GM19025 (cell line): ENCODE measurements at regions not wholly inside any gene's neighbourhood (a gene's known extent, or its start where the extent isn't known, plus 50 kb on each side); places are given as distances from the start of the nearest gene placed in this dataset.

Source experiments
- ATAC-seq: cut with Tn5 transposase; IDR thresholded peaks from one replicate; pipeline ENCODE4 v1.9.1; 2021; ENCODE audit warnings: mild to moderate bottlenecking, low read depth, moderate library complexity; ENCODE audit not compliant: unreplicated experiment

GRCh38 chr9:82208741-82209450 is 220.3 kb downstream of the SPATA31D1 start:
- ATAC-seq: no peak

- ATAC-seq: no peak
Measured at GRCh38 chr9:82209797-82210470, 221.4 kb downstream of the SPATA31D1 start.

- ATAC-seq: no peak
Measured at GRCh38 chr9:82212885-82213284, 224.3 kb downstream of the SPATA31D1 start.

- ATAC-seq: no peak
Measured at GRCh38 chr9:82216435-82216834, 227.9 kb downstream of the SPATA31D1 start.

DNA sequence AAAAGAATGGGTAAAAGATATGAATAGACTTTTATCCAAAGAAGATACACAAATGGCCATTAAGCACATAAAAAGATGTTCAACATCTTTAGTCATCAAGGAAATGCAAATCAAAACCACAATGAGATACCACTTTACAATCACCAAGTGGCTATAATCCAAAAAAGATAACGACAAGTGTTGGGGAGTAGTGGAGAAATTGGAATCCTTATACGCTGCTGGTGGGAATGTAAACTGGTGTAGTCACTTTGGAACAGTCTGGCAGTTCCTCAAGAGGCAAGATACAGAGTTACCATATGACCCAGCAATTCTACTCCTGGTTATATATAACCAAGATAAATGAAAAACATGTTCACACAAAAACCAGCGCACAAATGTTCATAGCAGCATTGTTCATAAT is 234.9 kb downstream of the SPATA31D1 start:
- ATAC-seq: no peak

DNA sequence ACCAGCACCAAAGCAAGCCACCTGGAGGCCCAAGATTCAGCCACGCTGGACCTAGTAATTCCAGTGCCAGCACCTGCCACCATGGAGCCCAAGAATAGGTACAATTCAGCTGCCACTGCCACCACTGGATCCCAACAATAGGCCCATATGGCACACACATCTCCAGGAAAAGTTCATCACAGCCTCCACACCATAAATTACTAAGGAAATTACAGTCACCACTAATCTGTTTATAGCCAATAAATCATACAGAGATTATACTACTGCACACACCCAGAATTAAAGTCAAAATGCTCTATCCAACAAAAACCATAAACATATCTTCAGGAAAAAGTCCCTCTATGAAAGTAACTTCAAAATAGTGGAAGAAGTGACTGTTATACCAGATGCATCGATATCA is 242.8 kb downstream of the SPATA31D1 start:
- ATAC-seq: no peak

DNA sequence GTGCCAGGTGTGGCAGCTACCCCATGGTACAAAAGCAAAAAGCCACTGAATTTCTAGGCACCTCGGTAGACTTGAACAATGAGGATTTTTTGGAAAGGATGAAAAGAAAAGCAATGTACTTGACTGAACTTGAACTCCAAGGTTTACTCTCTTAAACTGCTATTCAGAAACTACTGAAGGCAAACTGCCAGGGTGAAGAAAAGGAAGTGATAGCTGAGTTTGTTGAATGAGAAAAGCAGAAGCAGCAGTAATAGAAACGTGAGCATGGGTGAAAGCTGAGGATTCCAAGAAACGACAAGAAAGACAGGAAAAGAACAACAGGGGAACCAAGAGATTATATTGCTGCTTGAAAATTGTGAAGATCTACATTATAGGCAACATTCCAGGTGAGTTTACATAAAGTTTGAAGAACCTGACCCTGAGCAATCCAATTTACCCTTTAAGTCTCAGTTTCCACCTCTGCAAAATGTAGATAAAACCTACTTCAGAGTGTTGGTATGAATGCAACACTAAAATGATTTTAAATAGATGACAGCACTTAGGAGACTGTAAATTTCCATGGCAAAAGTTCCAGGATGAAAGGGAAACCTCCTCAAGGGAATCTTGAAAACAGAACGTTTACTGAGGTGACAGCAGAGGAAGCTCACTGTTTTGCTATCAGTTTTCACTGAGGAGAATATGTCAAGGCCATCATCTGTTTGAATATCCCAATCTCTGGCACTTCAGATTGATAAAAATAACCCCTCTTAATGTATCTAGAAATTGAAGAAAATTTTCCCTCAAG is 245.8 kb downstream of the SPATA31D1 start:
- ATAC-seq: no peak

DNA sequence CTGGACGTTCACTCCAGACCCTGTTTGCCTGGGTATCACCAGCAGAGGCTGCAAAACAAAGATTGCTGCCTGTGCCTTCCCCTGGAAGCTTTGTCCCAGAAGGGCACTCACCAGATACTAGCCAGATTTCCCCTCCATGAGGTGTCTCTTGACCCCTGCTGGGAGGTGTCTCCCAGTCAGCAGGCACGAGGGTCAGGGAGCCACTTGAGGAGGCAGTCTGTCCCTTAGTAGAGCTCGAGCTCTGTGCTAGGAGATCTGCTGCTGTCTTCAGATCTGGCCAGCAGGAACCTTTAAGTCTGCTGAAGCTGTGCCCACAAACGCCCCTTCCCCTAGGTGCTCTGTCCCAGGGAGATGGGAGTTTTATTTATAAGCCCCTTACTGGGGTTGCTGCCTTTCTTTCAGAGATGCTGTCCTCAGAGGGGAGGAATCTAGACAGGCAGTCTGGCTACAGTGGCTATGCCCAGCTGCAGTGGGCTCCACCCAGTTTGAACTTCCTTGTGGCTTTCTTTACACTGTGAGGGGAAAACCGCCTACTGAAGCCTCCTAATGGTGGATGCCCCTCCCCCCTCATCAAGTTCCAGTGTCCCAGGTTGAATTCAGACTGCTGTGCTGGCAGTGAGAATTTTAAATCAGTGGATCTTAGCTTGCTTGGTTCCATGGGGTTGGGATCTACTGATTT is 253.9 kb downstream of the SPATA31D1 start:
- no peak for ATAC-seq

DNA sequence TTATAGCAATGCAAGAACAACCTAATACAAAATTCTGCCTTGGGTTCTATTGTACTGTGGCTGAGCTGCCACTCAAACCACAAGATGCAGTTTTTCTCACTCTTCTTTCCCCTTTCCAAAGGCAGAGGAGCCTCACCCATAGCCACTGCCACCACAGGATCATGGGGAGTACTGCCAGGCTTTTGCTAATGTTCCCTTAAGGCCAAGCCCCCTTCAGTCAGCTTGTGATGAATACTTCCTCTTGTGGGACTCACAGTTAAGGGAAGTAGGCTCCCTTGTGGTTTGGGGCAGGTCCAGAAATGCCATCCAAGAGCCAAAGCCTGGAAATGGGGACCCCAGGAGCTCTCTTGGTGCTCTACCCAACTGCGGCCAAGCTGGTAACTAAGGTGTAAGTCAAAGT is 258.7 kb downstream of the SPATA31D1 start:
- no peak for ATAC-seq

DNA sequence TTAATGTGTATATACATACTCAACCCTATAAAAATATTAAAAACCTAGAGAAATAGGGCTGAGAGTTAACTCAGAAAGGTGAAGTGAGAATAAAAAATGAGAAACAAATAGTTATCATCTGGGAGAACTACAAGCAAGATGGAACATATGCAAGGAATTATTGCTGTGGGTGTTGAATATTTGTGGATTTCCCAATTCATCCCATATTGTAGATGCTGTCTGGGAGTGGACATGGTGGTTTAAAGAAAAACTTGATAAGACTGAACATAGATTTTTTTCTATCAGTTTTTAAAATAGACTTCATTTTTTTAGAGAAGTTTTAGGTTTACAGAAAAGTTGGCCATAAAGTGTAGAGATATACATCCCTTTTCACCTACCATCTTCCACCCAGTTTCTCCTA is 263.5 kb downstream of the SPATA31D1 start:
- no peak for ATAC-seq

- ATAC-seq: no peak
Measured at GRCh38 chr9:82254646-82255367, 266.2 kb downstream of the SPATA31D1 start.

DNA sequence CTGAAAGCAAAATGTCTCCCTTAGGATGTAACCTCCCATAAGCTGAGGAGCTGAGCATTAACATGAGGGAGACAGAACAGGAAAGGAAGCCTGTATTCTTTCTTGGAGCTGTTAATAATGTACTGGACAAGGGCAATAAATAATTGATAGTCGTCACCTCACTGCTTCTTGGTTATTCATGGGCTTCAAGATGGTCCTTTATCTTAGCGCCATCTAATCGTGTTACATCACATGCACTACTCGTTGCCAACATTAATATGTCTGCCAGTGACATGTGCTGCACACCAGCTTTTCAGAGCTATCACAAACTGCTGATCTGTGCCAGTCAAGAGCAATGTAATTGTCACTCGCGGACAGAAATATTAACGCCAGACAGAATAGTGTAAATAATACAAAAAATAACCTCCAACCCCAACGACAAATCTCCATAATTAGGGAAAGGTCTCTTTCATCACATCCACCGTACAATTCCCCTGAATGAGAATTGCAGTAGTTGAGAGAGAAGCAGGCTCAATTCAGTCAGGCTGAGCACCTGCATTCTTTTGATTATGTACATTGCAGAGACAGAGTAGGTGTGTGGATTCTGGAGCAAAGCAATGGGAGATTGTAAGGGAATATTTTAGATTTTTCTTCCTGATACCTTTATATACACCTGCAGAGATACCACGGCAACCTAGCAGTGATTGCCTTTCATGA is 267.1 kb downstream of the SPATA31D1 start:
- no peak for ATAC-seq

DNA sequence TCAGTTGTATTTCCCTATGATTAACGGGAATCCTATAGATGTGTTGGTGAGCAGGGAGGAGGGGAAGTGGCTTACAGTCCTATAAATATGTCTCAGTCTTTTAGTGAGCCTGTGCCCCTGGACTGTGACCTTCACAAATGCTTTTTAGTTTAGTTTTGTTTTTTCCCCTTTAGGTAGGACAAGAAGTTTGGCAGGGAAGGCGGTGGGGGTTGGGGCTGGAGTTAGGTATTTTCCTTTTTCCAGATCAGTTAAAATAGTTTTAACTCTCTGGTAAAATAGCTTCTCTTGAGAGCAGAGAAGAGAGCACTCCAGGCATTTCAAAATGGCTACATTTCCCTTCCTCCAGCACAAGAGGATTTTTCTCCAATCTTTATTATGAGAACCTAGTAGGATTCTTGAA is 272.1 kb downstream of the SPATA31D1 start:
- ATAC-seq: no peak

DNA sequence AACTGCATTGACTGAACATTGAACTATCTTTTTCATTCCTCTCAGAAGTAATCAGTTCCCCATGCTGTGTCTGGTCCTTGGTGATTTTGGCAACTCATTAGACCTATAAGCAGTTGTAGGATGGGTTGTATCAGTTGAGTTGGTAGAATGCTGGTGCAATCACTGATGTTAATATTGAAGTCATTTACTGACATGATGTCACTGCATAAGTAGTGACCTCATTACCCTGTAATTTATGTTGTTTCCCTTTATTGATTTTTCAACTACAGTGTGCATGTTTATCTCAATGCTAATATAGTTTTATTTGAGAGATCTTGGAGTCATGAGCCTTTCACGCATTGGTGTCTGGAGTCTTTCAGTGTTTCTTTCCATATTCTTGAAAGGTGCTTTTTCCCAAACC is 275.0 kb downstream of the SPATA31D1 start:
- ATAC-seq: no peak

DNA sequence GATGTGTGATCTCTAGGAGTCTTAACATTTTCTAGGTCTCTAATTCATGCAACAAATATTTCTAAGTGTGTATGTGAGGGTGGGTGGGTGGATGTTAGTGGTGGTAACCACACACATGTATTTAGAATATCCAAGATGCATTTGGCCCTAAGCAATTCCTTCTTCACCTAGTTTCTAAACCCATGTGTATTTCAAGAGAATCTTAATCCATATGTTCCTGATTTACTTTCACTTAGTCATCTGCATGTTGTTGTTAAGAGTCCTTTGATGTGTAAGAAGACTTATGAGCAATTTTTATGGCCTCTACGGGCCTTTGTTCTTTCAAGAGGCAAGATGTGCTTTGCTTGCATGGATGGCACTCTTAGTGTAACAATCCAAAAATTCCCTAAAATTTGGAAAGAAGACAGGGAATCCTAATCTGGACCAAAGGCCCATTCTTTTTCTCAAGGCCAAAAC is 282.6 kb downstream of the SPATA31D1 start:
- no peak for ATAC-seq

- no peak for ATAC-seq
Measured at GRCh38 chr9:82273121-82273520, 284.5 kb downstream of the SPATA31D1 start.

DNA sequence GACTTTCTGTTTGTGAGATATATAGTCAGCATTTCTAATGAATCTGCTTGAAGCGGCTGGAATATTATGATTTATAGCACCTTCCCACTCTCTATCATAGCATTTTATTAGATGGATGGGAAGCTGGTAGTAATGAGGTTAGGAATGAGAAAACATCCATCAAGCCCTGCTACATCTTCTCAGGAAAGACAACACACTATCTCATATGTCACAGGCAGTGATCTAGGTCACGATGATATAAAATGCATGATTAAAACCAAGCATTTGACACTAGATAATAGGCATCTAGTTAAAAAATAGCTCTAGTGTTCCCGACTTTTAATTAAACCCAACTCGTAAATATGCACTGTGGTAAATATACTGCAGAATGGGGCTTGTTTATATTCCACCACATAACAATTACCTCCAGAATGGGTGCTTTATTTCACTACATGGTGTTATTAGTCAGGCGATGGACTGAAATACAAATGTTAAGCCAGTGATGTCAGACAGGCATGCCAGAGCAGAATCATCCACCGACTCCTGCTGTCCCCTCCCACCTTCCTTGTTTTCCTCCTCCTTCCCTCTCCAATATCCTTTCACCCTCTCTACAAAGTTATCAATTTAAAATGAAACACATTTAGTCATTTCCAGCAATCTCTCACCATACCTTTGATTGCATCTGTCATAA is 286.8 kb downstream of the SPATA31D1 start:
- ATAC-seq: no peak

GRCh38 chr9:82281066-82281465 is 292.5 kb downstream of the SPATA31D1 start:
- ATAC-seq: no peak

DNA sequence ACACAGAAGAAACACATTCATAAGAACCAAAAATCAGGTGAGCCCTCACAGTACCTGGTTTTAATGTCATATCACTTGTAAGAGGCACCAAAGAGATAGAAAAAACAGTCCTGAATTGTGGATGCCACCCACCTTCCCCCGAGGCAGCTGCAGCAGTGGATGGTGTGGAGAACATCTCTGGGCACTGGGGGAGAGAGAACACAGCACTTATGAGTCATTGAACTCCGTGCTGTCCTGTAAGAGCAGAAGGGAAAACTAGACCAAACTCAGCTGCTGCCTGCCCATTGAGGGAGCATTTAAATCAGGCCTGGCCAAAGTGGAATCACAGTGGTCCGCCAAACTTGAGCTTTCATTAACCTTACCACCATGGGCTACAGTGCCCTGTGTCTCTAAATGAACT is 296.2 kb downstream of the SPATA31D1 start:
- no peak for ATAC-seq
